Sciatic nerve (tissue), 2 donors: ENCODE measurements at regions not wholly inside any gene's neighbourhood (a gene's known extent, or its start where the extent isn't known, plus 50 kb on each side); places are given as distances from the start of the nearest gene placed in this dataset.

Experiments
- ATAC-seq: fragments of 200-7000 bp; cut with Tn5 transposase; one replicate; pipeline ENCODE4 v1.9.1; 2020; ENCODE audit warnings: mild to moderate bottlenecking, moderate library complexity
- DNase-seq: peaks from one replicate; pipeline ENCODE4 v3.0.0-alpha.2; 2020; ENCODE audit warnings: low spot score
- intact Hi-C: fragments of 100-400 bp; cut with DNase I; formaldehyde crosslinking; loops from one replicate; pipeline ENCODE4 v1.14.2; 2022
- donor health status: DM: no; HTN: no; CAD: no.
- donor health status: DM: no; HTN: no; CAD: no.

- intact Hi-C loops = no loop called here
- peak; percentile 78 for ATAC-seq
- DNase-seq = no peak
Observed at GRCh38 chr2:41735476-41735875, 312.3 kb upstream of the PKDCC start.

GRCh38 chr2:41736105-41736567, 311.7 kb upstream of the PKDCC start:
- DNase-seq (no peak), ATAC-seq (peak; percentile 31)
- intact Hi-C loops = no loop called here

- no peak for DNase-seq
- intact Hi-C loops = no loop called here
- peak; percentile 46 for ATAC-seq
Observed at GRCh38 chr2:41736586-41736985, 311.2 kb upstream of the PKDCC start.

- ATAC-seq (no peak), DNase-seq (no peak)
Observed at GRCh38 chr2:41737888-41738287, 309.9 kb upstream of the PKDCC start.

GRCh38 chr2:41741951-41742595, 305.7 kb upstream of the PKDCC start:
- DNase-seq (no peak), ATAC-seq (peak; percentile 67)
- intact Hi-C loops = no loop called here

More at GRCh38 chr2:41737888-41738287, 309.9 kb upstream of the PKDCC start:
- intact Hi-C loops = no loop called here

- ATAC-seq = no peak
- intact Hi-C loops = no loop called here
- no peak for DNase-seq
Observed at GRCh38 chr2:41743324-41743723, 304.5 kb upstream of the PKDCC start.

GRCh38 chr2:41750829-41751228, 297.0 kb upstream of the PKDCC start:
- DNase-seq = no peak
- intact Hi-C loops = no loop called here
- ATAC-seq = no peak

GRCh38 chr2:41759880-41760279, 287.9 kb upstream of the PKDCC start:
- intact Hi-C loops = no loop called here
- no peak for DNase-seq
- no peak for ATAC-seq

- DNase-seq = no peak
- no peak for ATAC-seq
- intact Hi-C loops = no loop called here
Observed at GRCh38 chr2:41763141-41763540, 284.7 kb upstream of the PKDCC start.

GRCh38 chr2:41764131-41764530, 283.7 kb upstream of the PKDCC start:
- ATAC-seq = no peak
- intact Hi-C loops = no loop called here
- DNase-seq = no peak

GRCh38 chr2:41764919-41765318, 282.9 kb upstream of the PKDCC start:
- intact Hi-C loops = no loop called here
- ATAC-seq = no peak
- no peak for DNase-seq

- intact Hi-C loops = no loop called here
- DNase-seq (no peak), ATAC-seq (peak; percentile 41)
Observed at GRCh38 chr2:41768310-41768709, 279.5 kb upstream of the PKDCC start.

GRCh38 chr2:41771710-41772109, 276.1 kb upstream of the PKDCC start:
- ATAC-seq (no peak), DNase-seq (no peak)
- intact Hi-C loops = no loop called here

GRCh38 chr2:41772697-41773096, 275.1 kb upstream of the PKDCC start:
- DNase-seq (no peak), ATAC-seq (no peak)
- intact Hi-C loops = no loop called here

- DNase-seq (no peak), ATAC-seq (no peak)
- intact Hi-C loops = no loop called here
Observed at GRCh38 chr2:41774011-41774605, 273.7 kb upstream of the PKDCC start.

GRCh38 chr2:41775366-41776025, 272.3 kb upstream of the PKDCC start:
- intact Hi-C loops = no loop called here
- DNase-seq = no peak
- peak; percentile 63 for ATAC-seq

- ATAC-seq (peak; percentile 45), DNase-seq (no peak)
- intact Hi-C loops = no loop called here
Observed at GRCh38 chr2:41779888-41780287, 267.9 kb upstream of the PKDCC start.

- intact Hi-C loops = no loop called here
- ATAC-seq (peak; percentile 56), DNase-seq (no peak)
Observed at GRCh38 chr2:41782306-41783158, 265.3 kb upstream of the PKDCC start.

GRCh38 chr2:41784496-41784895, 263.3 kb upstream of the PKDCC start:
- DNase-seq (no peak), ATAC-seq (no peak)
- intact Hi-C loops = no loop called here
